Stomach (tissue), 4 donors: ENCODE measurements at regions not wholly inside any gene's neighbourhood (a gene's known extent, or its start where the extent isn't known, plus 50 kb on each side); places are given as distances from the start of the nearest gene placed in this dataset.

ENCODE experiments used
- EP300 ChIP-seq: sonication (generic); formaldehyde crosslinking; IDR thresholded peaks from one replicate; pipeline ENCODE4 v1.6.1; 2017; ENCODE audit warnings: antibody characterized with exemption
- POLR2A ChIP-seq, 4 donors: fragments of 450-650 bp; IDR thresholded peaks; one replicate each; pipeline ENCODE4 v1.6.1; 2016; ENCODE audit warnings: antibody characterized with exemption in 4 of 4, control low read depth in 2 of 4, mild to moderate bottlenecking in 1 of 4, moderate library complexity in 1 of 4
- POLR2AphosphoS5 ChIP-seq, 3 donors: sonication (generic); formaldehyde crosslinking; IDR thresholded peaks; one replicate each; pipeline ENCODE4 v1.6.1; 2016; ENCODE audit warnings: antibody characterized with exemption in 3 of 3
- TF ChIP-seq, protein P1 (sequence below), 7 experiments: fragments of 450-650 bp in 4 of 7; fragments of 200-600 bp in 3 of 7; sonication (generic) in 3 of 7; IDR thresholded peaks; one replicate each; pipeline ENCODE4 v1.5.1; 2016 to 2019; ENCODE audit warnings: antibody characterized with exemption in 7 of 7, control low read depth in 2 of 7, mild to moderate bottlenecking in 1 of 7

DNA sequence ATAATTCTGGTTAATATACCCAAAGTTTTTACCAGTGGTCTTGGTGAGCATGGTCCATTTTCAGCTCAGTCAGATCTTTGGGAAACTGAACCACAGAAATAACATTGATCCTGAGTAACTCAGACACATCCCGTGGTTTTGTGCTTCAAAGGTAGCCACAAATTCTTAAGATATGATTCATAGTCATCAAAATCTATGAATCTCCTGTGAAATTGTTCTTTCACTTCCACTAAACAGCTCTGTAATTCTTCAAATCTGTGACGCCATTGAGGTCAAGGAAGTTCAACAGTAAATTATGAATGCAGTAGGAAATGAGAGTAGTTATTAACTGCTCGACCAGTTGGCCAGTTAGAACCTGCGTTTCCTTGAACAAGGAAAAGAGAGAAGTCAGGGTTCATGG lies 147.3 kb downstream of the IRS1 start:
- TF ChIP-seq, protein P1, sequence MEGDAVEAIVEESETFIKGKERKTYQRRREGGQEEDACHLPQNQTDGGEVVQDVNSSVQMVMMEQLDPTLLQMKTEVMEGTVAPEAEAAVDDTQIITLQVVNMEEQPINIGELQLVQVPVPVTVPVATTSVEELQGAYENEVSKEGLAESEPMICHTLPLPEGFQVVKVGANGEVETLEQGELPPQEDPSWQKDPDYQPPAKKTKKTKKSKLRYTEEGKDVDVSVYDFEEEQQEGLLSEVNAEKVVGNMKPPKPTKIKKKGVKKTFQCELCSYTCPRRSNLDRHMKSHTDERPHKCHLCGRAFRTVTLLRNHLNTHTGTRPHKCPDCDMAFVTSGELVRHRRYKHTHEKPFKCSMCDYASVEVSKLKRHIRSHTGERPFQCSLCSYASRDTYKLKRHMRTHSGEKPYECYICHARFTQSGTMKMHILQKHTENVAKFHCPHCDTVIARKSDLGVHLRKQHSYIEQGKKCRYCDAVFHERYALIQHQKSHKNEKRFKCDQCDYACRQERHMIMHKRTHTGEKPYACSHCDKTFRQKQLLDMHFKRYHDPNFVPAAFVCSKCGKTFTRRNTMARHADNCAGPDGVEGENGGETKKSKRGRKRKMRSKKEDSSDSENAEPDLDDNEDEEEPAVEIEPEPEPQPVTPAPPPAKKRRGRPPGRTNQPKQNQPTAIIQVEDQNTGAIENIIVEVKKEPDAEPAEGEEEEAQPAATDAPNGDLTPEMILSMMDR (IDR thresholded peaks at IDR 0.05): no peak
- TF ChIP-seq POLR2AphosphoS5 (IDR thresholded peaks at IDR 0.05) (no peak), POLR2A (IDR thresholded peaks at IDR 0.05) (no peak), EP300 (no peak)
